ENCODE measurements at regions not wholly inside any gene's neighbourhood (a gene's known extent, or its start where the extent isn't known, plus 50 kb on each side); places are given as distances from the start of the nearest gene placed in this dataset.

DNA sequence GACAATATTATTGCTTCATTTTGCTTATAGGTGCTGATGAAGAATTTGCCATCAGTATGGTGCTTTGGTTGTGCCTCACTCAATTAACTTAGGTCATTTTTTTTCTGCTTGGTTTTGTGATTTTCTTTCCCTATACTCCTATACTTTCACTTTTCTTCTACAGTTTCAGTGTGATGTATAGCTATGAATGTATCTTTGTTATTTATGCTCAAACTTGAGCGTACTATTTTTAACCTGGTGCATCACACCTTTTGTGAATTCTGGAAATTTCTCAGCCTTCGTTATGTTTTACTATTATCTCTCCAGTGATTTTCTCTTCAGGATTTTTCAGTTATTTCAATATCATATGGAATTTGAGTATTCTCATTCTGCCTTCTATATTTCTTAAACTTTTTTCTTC, 2035.3 kb upstream of the LRRTM1 start:
- no peak overlapping the region for H3K4me2 ChIP-seq (ENCODE audit: control insufficient read depth, insufficient read depth)
- no peak overlapping the region for H3K9ac ChIP-seq (ENCODE audit: control insufficient read depth, insufficient read depth, low read length)
- ChIA-PET SMC1A (ENCODE audit: uncharacterized antibody, unreplicated experiment) (interaction anchor here (0.7 to 3.7 kb wide), 14 partner anchors 8 to 199 kb away, joined by 3 to 71 read pairs (median 6); no protein-coding TSS in a partner anchor), RAD21 (ENCODE audit: unreplicated experiment) (interaction anchor here (0.6 to 3.9 kb wide), 10 partner anchors 10 to 199 kb away, joined by 3 to 49 read pairs (median 4); no protein-coding TSS in a partner anchor), CTCF (interaction anchor here (0.9 to 2.1 kb wide), 3 partner anchors 10 to 60 kb away, joined by 3 to 8 read pairs (median 6); no protein-coding TSS in a partner anchor), POLR2A (interaction anchor here (1.2 to 2.6 kb wide), 3 partner anchors 10 to 25 kb away, joined by 4 to 13 read pairs (median 4); no protein-coding TSS in a partner anchor)
- WGBS (ENCODE audit: insufficient coverage, insufficient replicate concordance, low lambda C conversion rate, missing lambda C conversion rate): 5% methylated on average over 2 of the region's 2 CpGs
- no peak for FAIRE-seq
- no peak for DNase-seq (ENCODE audit: low read depth, low spot score)
- intact Hi-C loops (cut with micrococcal nuclease; ENCODE audit: unreplicated experiment) (no loop called here), in situ Hi-C loops (cut with MboI) (no loop called here)
- H3K4me1 ChIP-seq (ENCODE audit: control insufficient read depth, insufficient read depth, low read length): no peaks in the 10 kb centered on the region; the same call in 1 of the 2 replicates
- TF ChIP-seq POLR2AphosphoS2 (IDR thresholded peaks at IDR 0.05; ENCODE audit: low read depth, low read length) (no peak), MEF2B (IDR thresholded peaks at IDR 0.05; ENCODE audit: partially characterized antibody, poor library complexity, severe bottlenecking) (peak; percentile 61), IKZF2 (IDR thresholded peaks at IDR 0.05) (peak; percentile 72 to 73; a peak in 2 of 4 replicates), BMI1 (IDR thresholded peaks at IDR 0.05; ENCODE audit: borderline replicate concordance) (peak; percentile 42; the same call in 1 of the 2 replicates), KAT2A (conservative IDR thresholded peaks at IDR 0.05; ENCODE audit: control insufficient read depth, low read depth, low read length) (no peak), ATF7 (IDR thresholded peaks at IDR 0.05; ENCODE audit: low read depth) (peak; percentile 67)
- TF ChIP-seq, protein P1, sequence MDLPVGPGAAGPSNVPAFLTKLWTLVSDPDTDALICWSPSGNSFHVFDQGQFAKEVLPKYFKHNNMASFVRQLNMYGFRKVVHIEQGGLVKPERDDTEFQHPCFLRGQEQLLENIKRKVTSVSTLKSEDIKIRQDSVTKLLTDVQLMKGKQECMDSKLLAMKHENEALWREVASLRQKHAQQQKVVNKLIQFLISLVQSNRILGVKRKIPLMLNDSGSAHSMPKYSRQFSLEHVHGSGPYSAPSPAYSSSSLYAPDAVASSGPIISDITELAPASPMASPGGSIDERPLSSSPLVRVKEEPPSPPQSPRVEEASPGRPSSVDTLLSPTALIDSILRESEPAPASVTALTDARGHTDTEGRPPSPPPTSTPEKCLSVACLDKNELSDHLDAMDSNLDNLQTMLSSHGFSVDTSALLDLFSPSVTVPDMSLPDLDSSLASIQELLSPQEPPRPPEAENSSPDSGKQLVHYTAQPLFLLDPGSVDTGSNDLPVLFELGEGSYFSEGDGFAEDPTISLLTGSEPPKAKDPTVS (IDR thresholded peaks at IDR 0.05; ENCODE audit: low read depth, low read length): peak; percentile 79; the same call in 1 of the 2 replicates
- H4K20me1 ChIP-seq (ENCODE audit: control insufficient read depth, insufficient read depth): no peaks in the 10 kb centered on the region
- no TSS peak for BruUV-seq (replicated peaks)
- no peaks in the 10 kb centered on the region for H3K36me3 ChIP-seq (ENCODE audit: control insufficient read depth in 2 of 2, insufficient read depth in 2 of 2, low read length in 1 of 2)
- ATAC-seq: peak; percentile 77
- H3K79me2 ChIP-seq (ENCODE audit: control insufficient read depth, insufficient read depth, low read length): no peaks in the 10 kb centered on the region
- H3K9me3 ChIP-seq (replicated peaks; ENCODE audit: control insufficient read depth, insufficient read depth, low read length): no peaks in the 10 kb centered on the region
- H3K4me3 ChIP-seq: no peak overlapping the region
- no peak overlapping the region for H3K27ac ChIP-seq (ENCODE audit: control insufficient read depth, insufficient read depth)
- no peaks in the 10 kb centered on the region for H3K27me3 ChIP-seq (replicated peaks in 1 of 2; ENCODE audit: control insufficient read depth in 2 of 2, insufficient read depth in 2 of 2, low read length in 1 of 2)
- H2AFZ ChIP-seq (ENCODE audit: control insufficient read depth, low read depth, low read length): no peak overlapping the region
